Fibroblast of lung (primary cell): ENCODE measurements at regions not wholly inside any gene's neighbourhood (a gene's known extent, or its start where the extent isn't known, plus 50 kb on each side); places are given as distances from the start of the nearest gene placed in this dataset.
A peak's percentile ranks its signal among the peaks of the same experiment; 100 is the strongest.

Experiments used
- DNase-seq, 2 donors: peaks; one replicate each; pipeline versions ENCODE4 v3.0.0 to v3.0.0-alpha.2; 2010; ENCODE audit warnings: low read depth in 2 of 2
- H2AFZ ChIP-seq: 2 replicates; pipeline ENCODE4 v1.5.1; 2012; ENCODE audit warnings: low read length, control low read depth, inconsistent platforms
- H3K27ac ChIP-seq: 2 replicates; pipeline ENCODE4 v1.5.1; 2011; ENCODE audit warnings: low read length, control low read depth; ENCODE audit not compliant: insufficient read depth
- H3K27me3 ChIP-seq: 2 replicates; pipeline ENCODE4 v1.5.1; 2011; ENCODE audit warnings: mild to moderate bottlenecking, low read length; ENCODE audit not compliant: control insufficient read depth, insufficient read depth
- H3K36me3 ChIP-seq: 2 replicates; pipeline ENCODE4 v1.5.1; 2011; ENCODE audit warnings: low read length; ENCODE audit not compliant: control insufficient read depth, insufficient read depth
- H3K4me1 ChIP-seq: 2 replicates; pipeline ENCODE4 v1.5.1; 2011; ENCODE audit warnings: low read length; ENCODE audit not compliant: control insufficient read depth, insufficient read depth; ENCODE audit errors: extremely low read depth
- H3K4me2 ChIP-seq: 2 replicates; pipeline ENCODE4 v1.5.1; 2011; ENCODE audit warnings: low read length, control low read depth; ENCODE audit not compliant: insufficient read depth; ENCODE audit errors: extremely low read depth
- H3K4me3 ChIP-seq, 4 experiments: fragments of 200-600 bp in 1 of 4; sonication (generic) in 1 of 4; replicated peaks in 1 of 4; 2 replicates each; pipeline ENCODE4 v1.5.1; 2011 to 2016; ENCODE audit warnings: low read length in 4 of 4, low read depth in 3 of 4, mild to moderate bottlenecking in 3 of 4, control low read depth in 2 of 4, inconsistent platforms in 1 of 4, mixed read lengths in 1 of 4; ENCODE audit not compliant: insufficient read depth in 1 of 4; ENCODE audit errors: control extremely low read depth in 1 of 4
- H3K79me2 ChIP-seq: 2 replicates; pipeline ENCODE4 v1.5.1; 2012; ENCODE audit warnings: mild to moderate bottlenecking, low read length, inconsistent platforms; ENCODE audit not compliant: control insufficient read depth, insufficient read depth
- H3K9ac ChIP-seq: 2 replicates; pipeline ENCODE4 v1.5.1; 2011; ENCODE audit warnings: mild to moderate bottlenecking, low read length, control low read depth; ENCODE audit not compliant: insufficient read depth
- H3K9me3 ChIP-seq: 2 replicates; pipeline ENCODE4 v1.5.1; 2012; ENCODE audit warnings: low read depth, low read length; ENCODE audit not compliant: control insufficient read depth, insufficient read depth
- H4K20me1 ChIP-seq: 2 replicates; pipeline ENCODE4 v1.5.1; 2011; ENCODE audit warnings: low read length; ENCODE audit not compliant: control insufficient read depth, insufficient read depth; ENCODE audit errors: extremely low read depth
- CTCF ChIP-seq, 2 donors: IDR thresholded peaks in 1 of 2; conservative IDR thresholded peaks in 1 of 2; 1 replicate in 1 of 2; 2 replicates in 1 of 2; pipeline ENCODE4 v1.5.1; 2011 to 2012; ENCODE audit warnings: low read length in 2 of 2, control low read depth in 1 of 2, inconsistent platforms in 1 of 2, low read depth in 1 of 2, mild to moderate bottlenecking in 1 of 2
- EZH2 ChIP-seq: IDR thresholded peaks from 2 replicates; pipeline ENCODE4 v1.5.1; 2012; ENCODE audit warnings: low read length, control low read depth, mild to moderate bottlenecking; ENCODE audit errors: missing control alignments

- no peak overlapping the region for H3K4me3 ChIP-seq
- peak; percentile 38 to 45 for DNase-seq
- no peak overlapping the region for H3K9ac ChIP-seq
- H3K4me2 ChIP-seq, result no peak overlapping the region
- H3K4me1 ChIP-seq, result no peaks in the 10 kb centered on the region
- TF ChIP-seq EZH2 (no peak), CTCF (conservative IDR thresholded peaks at IDR 0.05 in 1 of 2, IDR thresholded peaks at IDR 0.05 in 1 of 2; ENCODE audit: low read depth in 1 of 2, low read length in 2 of 2) (no peak)
- no peaks in the 10 kb centered on the region for H3K36me3 ChIP-seq
- H3K27ac ChIP-seq, result no peak overlapping the region
- H4K20me1 ChIP-seq, result no peaks in the 10 kb centered on the region
- no peak overlapping the region for H2AFZ ChIP-seq
- no peaks in the 10 kb centered on the region for H3K9me3 ChIP-seq
- H3K79me2 ChIP-seq, result no peaks in the 10 kb centered on the region
- H3K27me3 ChIP-seq, result no peaks in the 10 kb centered on the region
These were observed 402.5 kb downstream of the EFNA5 start for GRCh38 chr5:107268241-107268640.

- no peaks in the 10 kb centered on the region for H3K36me3 ChIP-seq
- no peak overlapping the region for H3K9ac ChIP-seq
- H3K4me1 ChIP-seq, result no peaks in the 10 kb centered on the region
- no peaks in the 10 kb centered on the region for H3K79me2 ChIP-seq
- TF ChIP-seq CTCF (conservative IDR thresholded peaks at IDR 0.05 in 1 of 2, IDR thresholded peaks at IDR 0.05 in 1 of 2; ENCODE audit: low read depth in 1 of 2, low read length in 2 of 2) (no peak), EZH2 (no peak)
- no peaks in the 10 kb centered on the region for H3K27me3 ChIP-seq
- DNase-seq, result no peak
- no peak overlapping the region for H3K27ac ChIP-seq
- no peaks in the 10 kb centered on the region for H4K20me1 ChIP-seq
- no peak overlapping the region for H2AFZ ChIP-seq
- no peak overlapping the region for H3K4me2 ChIP-seq
- H3K9me3 ChIP-seq, result no peaks in the 10 kb centered on the region
- H3K4me3 ChIP-seq, result no peak overlapping the region
These were observed 404.6 kb downstream of the EFNA5 start for GRCh38 chr5:107266100-107266499.

GRCh38 chr5:107265193-107265592, 405.5 kb downstream of the EFNA5 start:
- TF ChIP-seq CTCF (conservative IDR thresholded peaks at IDR 0.05 in 1 of 2, IDR thresholded peaks at IDR 0.05 in 1 of 2; ENCODE audit: low read depth in 1 of 2, low read length in 2 of 2) (no peak), EZH2 (no peak)
- H2AFZ ChIP-seq, result no peak overlapping the region
- no peaks in the 10 kb centered on the region for H3K36me3 ChIP-seq
- H3K4me2 ChIP-seq, result no peak overlapping the region
- no peaks in the 10 kb centered on the region for H4K20me1 ChIP-seq
- H3K79me2 ChIP-seq, result no peaks in the 10 kb centered on the region
- H3K9me3 ChIP-seq, result no peaks in the 10 kb centered on the region
- H3K27me3 ChIP-seq, result no peaks in the 10 kb centered on the region
- no peaks in the 10 kb centered on the region for H3K4me1 ChIP-seq
- no peak for DNase-seq
- no peak overlapping the region for H3K4me3 ChIP-seq
- H3K9ac ChIP-seq, result no peak overlapping the region
- no peak overlapping the region for H3K27ac ChIP-seq
